GM18907 (cell line): ENCODE measurements at regions not wholly inside any gene's neighbourhood (a gene's known extent, or its start where the extent isn't known, plus 50 kb on each side); places are given as distances from the start of the nearest gene placed in this dataset.

Source experiments
- ATAC-seq: cut with Tn5 transposase; IDR thresholded peaks from one replicate; pipeline ENCODE4 v1.9.1; 2021; ENCODE audit warnings: mild to moderate bottlenecking, moderate library complexity; ENCODE audit not compliant: unreplicated experiment

DNA sequence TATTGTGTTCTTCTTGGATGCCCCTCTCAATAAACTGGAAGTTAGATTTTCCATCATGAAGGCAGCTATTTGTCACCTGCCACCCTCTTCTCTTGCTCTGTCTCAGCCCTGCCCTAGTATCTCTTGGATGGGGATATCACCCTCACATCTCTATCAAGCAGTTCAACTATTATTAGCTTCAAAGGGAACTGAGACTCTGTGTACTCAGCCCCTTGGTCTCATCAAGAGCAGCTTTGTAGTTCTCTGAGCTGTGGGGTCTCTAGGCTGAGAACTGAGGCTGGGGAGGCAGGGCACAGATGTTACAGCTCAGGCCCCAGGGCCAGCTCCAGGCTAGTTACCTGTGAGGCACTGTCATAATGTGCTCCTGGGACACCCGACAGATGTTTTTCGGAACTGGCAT is 130.3 kb downstream of the DAD1 start:
- ATAC-seq: no peak

DNA sequence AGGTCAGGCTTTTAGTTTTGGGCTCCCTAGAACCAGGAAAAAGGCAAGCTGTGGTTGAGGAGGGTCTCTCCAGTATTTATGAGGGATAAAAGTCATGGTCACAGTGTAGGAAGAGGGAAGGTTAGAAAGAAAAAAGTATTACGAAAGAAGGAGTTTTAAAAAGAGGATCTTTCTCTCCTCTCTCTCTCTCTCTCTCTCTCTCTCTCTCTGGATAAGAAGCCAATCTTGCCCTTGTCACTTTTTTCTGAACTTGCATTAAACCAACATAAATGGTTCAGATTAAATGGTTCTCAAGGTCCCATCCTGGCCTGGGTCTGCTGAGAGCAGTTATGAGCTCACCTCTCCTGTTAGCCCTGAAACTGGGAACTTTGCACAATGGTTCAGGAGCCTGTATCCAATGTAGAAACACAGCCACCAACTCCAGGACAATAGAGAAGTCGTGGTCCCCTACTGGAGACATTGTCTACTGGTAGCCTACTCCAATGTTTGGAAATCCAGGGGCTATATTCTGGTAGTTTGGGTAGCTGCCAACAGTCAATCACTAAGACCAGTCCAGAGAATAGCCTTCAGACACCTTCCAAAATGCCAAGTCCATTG is 131.9 kb downstream of the DAD1 start:
- ATAC-seq: no peak

DNA sequence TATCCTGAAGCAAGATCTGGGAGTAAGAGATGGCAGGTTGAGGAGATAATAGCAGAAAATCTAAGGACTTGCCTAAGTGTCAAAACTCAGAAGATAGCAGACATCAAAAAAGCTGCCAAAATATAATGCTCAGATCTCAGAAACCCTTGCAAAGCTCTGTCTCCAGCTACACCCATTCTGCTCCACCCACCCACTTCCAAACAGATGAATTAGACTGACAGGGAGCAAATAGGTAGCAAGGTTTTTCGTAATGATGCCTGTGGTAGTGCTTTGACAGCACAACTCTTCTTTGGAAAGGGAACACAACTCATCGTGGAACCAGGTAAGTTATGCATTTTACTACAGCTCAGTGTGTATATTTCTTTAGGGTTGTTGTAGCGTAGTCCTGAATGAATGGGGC is 132.6 kb downstream of the DAD1 start:
- no peak for ATAC-seq

DNA sequence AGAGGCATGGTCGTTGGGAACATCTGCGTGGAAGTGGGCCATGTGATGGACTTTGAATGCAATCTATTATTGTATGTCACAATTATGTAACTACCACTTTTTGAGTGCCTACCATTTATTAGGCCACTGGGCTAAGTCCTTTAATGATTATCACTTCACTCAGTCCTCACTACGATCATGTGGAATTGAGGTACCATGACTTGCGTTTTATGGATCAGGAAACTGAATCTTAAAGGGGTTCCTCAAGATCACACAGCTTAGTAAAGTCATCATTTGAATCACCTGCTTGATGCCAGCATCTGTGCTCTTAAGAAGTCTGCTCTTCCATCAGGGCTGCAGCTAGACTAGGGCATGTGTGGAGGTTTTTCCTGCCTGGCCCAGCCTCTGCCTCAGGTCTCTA is 136.7 kb downstream of the DAD1 start:
- ATAC-seq: no peak

DNA sequence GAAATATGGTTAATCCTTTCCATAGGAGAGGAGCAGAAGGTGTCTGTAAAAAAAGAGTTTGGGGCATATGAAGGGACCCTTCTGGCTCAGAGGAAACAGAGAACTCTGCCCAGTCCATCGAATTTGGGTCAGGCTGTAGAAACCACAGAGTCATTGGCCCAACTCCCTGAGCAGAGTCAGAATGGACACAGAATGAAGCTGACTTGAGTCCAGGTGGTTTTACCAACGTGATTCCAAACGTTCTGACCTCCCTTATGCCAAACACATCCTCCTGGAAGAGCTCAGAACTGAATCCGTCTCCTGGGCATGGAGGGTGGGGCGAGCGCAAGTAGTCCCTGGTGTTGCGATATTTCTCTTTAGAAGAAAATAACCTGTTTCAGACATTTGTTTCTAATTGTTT is 138.8 kb downstream of the DAD1 start:
- ATAC-seq: no peak

DNA sequence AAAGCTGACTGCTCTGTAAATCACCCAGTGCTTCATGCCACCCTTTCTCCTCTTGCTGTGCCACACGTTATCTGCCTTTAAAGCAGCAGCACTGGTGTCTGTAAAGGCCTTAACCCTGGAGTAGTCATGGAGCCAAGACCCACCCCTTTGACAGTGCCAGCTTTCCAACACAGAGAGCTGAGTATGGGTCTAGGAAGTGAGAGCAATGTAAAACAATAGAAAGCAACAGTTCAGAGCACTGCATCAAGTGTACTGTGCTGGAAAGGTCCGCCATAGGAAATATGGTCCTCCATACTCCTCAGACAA is 139.5 kb downstream of the DAD1 start:
- no peak for ATAC-seq

DNA sequence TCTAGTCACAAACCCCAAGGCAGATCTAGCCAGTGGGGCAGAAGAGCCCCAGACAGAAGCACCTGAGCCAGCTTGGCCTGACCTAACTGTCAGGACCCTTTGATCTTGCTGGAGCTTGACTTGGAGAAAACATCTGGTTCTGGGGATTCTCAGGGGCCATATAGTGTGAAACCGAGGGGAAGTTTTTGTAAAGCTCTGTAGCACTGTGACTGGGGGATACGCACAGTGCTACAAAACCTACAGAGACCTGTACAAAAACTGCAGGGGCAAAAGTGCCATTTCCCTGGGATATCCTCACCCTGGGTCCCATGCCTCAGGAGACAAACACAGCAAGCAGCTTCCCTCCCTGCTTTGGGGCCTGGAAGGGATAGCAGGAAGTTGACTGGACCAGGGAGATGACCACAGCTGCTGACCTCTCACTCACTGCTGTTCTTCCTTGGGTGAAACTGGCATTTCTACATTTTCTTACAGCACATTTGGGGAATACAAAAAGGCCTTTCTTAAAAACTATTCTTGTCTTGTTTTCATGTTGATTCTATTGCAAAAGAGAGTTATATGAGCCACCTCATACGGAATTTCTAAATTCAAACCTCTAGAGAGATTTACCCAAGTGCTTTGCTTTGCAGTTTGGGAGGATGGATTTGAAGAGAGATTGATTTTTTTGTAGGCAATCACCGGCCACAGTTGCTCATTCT is 140.0 kb downstream of the DAD1 start:
- peak; percentile 60 for ATAC-seq

DNA sequence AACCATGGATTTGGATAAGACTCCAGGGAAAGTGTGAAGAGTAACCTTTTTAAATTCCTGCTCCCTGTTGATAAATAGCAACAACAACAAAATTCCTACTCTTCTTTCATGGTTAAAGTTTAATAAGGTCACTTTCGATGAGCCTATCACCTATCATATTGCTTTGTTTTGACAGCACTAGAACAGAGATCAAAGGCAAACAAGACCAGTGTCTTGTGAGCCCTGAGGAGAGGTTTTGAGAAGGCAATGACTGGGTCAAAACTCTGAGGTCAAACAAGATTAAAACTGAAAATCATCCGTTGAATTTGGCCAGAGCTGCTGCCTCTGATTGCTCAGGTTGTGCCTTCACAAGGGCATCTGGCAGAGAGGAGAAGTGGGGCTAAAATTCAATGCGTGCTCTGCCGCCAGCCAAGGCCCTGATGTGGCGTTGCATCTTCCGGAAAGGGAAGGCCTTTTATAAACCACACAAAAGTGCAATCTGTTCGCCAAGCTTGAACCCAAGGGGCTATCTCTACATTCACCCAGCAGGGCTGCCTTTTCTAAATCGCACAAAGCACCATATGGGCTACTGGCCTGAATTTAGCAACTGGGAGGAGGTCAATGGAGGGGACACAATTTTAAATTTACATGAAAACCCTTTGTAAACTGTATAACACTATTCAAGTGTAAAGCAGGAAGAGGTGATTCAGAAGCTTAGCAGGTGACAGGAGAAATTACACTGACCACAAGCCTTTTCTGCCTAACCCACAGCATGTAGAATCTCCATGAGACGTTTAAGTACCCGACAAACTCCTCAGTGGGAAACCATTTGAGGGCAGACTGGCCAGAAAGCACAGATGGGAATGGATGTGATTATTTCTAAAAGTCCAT is 140.8 kb downstream of the DAD1 start:
- peak; percentile 73 for ATAC-seq

DNA sequence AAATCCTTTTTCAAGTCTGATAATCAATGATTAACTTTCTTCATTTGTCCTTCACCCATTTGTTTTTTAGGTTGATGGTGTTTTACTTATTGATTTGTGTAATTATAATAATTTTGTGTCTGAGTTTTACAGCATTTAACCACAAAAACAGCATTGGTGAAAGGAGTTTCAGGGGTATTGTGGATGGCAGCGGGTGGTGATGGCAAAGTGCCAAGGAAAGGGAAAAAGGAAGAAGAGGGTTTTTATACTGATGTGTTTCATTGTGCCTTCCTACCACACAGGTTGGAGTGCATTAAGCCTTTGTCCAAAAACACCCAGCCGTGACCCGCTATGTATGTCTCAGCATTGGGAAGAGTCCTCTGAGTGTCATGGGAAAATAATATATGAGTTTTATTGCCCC is 150.3 kb downstream of the DAD1 start:
- ATAC-seq: no peak

DNA sequence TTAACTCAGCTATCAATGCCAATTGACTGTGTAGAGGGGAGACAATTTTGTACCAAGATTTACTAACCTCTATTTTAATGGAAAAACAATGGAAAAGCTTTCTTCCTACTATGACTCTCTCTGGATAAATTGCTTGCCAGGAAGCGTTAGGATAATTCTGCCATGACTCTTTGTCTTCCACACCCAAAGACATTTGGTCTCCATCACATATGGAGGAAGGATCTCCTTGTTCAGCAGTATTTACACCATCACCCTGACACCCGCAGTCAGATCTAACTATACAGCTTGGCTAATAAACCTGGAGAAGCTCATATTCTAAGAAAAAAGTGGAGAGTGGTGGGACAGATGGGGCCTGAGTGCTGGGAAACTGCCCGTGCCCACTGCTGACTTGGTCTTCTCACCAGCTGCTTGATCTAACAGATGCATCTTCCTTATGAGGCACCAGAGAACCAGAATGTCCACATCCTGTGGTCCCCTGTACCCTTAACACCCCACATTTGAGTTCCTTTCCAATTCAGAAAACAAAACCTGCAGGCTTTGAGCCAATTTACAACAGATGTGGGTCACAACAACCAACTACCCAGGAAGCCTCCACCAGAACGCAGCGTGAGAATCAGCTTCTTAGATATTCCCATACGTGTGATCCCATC is 154.0 kb downstream of the DAD1 start:
- no peak for ATAC-seq

DNA sequence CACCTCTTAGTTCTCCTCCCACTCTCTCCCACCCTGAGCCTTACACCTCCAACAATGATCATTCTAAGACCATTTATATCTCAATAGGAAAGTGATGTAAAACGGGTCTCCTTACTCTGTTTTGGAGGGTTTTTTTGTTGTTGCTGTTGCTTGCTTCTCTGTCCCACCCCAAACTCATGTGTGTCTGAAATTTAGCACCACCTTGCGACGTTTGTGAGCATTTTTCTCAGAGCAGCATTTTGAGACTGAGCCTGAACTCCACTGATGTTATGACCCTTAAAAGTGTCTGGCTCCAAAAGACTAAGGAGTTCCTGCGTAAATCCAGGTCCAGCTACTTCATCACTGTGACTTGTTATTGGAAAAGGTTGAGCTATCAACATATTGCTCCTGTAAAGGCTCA is 155.0 kb downstream of the DAD1 start:
- no peak for ATAC-seq

DNA sequence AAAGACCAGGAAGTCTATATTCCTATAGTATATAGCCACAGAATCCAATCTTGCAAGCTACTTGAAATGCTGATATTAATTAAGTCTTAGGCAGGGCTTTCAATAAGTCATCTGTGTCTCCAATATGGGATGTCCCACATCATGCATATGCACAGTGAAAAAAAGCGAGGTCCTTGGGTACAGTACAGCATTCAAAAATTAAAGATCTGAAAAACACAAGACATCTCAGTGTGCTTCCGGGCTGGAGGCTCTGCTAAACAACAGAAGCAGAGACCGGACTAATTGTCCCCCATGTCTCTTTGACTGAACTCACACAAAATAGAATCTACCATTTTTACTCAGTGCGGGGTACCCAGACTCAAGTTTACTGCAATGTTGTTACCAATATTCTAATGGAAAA is 156.0 kb downstream of the DAD1 start:
- no peak for ATAC-seq

DNA sequence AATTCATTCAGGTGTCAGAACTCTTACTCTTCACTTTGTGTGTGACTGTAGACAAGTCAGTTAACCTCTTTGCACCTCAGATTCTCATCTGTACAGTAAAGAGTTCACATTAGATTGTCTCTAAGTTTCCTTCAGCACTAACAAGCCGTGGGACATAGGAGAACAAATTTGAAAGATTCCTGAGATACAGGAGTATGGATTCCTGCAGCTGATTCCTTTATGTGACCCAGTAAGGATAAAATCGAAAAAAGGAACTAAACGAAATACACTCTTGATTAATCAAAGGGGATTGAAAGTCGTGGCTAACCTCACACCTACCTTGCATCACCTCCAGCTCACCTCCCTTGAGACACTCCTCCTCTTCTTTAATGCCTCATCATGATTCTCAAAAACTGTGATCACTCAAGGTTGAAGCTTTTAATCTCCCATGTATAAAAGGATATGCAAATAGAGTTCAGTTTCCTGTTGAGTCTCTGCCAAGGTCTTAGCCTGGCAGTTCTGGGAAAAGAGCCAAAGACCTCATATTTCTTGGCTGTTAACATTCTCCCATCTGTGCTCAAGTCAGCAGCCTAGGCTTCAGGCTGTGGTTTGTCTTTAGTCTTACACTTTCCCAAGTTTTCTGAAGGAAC is 156.6 kb downstream of the DAD1 start:
- ATAC-seq: no peak

DNA sequence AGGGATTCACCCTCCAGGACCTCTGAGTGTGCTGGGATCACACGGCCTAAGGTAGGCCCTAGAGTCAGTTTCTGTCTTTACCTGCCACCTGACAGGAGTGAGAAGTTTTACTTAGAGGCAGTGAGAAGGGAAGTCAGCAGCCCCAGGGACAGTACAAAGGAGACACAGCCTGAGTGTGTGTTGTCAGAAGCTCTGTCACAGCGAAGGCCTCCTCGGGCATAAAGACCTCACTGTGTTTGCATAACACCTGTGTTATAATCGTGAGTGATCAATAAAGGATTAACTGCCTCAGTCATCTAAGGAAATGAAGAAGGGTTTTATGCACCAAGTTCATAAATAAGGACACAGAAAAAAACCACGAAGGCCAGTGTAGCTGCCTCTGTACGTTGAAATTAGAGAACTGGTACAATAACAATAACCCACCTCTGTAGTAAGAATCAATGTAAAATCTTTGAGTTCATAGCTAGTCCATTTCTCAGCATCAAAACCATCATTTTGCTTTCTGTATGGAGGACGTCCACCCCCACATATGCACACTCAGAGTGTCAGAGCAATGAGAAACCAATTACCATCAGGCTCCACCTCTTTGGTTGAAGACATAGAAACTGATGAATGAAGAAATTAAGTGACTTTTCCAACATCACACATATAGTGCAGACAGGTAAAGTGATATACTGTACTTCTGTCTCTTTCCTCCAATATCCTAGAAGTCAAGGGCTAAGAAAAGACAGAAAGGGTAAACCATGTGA is 159.3 kb downstream of the DAD1 start:
- no peak for ATAC-seq

DNA sequence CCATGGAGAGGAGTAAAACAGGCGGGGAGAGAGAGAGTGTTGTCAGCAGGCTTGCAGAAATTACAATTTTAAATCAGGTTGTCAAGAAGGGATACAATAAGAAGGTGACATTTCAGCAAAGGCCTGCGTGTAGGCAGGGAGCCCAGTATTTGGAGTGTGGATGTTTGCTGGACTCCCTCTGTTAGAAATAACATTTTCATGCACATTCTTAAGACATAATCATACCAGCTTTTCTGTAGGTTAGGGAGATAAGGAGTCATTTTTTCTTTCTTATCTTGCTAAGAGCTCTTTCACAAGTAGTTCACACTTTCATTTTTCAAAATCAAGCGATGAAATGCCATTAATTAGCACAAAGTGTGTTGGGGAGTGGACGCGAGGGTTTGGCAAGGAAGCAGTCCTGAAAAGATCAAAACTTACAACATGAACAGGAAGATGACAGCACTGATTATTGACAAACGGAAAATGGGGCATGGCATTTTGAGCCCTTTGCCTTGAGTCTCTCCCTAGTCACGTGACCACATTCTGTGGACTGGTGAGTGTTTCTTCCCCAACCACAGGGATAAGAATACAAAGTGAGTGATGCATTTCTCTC is 160.2 kb downstream of the DAD1 start:
- ATAC-seq: no peak

DNA sequence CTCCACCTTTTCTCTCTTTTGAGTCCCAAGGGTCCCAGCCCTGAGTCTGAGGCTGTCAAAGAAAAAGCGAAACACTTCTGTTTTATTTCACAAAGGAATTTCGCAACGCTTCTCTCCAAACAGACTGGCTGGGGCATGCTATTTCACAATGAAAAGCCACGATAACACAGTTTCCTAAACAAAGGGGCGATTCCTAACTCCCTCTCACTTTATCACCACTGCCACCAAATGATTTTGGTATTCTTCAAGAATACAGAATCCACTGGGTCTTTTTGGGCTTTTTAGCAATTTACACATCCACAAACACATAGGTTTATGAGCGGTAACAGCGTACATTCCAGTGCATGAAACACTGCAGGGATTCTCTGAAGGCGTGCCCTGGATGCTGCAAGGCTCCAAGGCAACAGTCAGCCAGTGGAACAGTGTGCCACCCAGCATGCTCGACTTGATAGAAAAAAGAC is 161.2 kb downstream of the DAD1 start:
- no peak for ATAC-seq

DNA sequence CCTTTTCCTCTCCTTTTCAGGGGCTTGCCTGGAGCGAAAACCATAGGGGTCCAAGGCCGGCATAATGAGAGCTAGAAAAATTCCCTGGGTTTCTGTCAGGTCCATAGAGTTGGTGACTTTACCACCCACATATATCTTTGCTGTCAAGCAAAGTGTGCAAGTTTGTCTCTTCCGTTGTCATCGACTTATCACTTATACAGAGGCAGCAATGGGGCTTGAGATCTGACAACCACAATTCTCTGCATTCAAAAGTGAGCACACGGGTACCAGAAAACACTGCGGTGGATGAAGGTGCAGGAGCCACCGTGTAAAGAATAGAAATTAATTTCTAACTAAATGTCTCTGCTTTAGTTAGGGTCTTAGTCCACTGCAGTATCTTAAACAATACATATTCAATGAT is 162.3 kb downstream of the DAD1 start:
- no peak for ATAC-seq

DNA sequence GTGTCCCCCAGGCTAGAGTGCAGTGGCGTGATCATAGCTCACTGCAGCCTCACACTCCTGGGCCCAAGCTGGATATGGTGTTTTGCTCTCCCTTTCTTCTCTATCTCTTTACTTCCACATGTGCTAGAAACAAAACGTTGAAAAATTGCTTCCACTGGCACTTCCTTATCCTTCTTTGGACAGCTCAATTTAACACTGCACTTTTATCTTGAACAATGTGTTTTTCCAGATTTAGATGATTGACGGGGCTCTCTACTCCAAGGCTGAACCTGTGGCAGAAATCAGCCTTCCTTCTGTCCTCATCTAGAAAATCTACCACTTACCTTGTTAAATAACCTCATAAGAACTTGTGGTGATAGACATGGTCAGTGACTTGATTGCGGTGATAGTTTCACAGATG is 165.1 kb downstream of the DAD1 start:
- no peak for ATAC-seq

DNA sequence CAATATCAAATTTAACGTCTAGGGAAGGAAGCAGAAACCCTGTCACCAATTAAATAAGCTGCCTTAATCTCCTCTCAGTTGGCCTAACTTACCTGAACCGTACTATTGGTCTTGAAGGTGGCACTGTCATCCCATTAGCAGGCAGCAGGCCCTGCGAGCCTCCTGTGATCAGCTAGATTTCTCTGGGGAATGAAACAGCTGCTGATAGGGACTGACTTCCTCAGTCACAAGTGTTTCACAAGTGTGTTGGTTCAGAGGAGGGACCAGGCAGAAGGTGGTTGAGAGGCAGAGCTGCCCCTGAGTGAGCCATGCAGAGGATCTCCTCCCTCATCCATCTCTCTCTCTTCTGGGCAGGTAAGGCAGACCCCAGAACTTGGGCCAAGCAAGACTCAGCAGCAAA is 166.8 kb downstream of the DAD1 start:
- peak; percentile 49 for ATAC-seq

DNA sequence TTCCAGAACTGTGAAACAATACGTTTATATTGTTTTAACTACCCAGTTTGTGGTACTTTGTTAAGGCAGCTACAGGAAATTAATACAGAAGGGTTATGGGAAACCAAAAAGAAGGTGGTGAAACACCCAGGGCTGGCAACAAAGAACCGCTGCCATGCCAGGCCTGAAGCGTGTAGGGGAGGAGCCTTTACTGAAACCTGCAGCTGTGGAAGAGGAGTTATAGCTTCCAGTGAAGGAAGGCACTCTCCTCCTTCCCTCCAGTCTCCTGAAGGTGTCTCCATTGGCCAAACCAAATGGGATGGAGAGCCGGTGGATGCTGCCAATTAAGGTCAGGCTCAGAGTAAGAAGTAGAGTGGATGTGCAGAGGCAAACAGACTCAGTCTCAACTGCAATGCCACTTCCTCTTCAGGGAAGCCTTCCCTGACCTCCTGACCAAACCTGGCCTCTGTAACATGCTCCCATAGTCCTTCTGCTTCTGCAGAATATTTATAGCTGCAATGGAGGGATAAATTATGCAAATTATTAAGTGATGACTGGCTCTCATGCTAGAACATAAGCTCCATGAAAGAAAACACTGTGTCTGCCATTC is 168.3 kb downstream of the DAD1 start:
- ATAC-seq: no peak
